B cell (primary cell): ENCODE measurements at regions not wholly inside any gene's neighbourhood (a gene's known extent, or its start where the extent isn't known, plus 50 kb on each side); places are given as distances from the start of the nearest gene placed in this dataset.

Experiments
- CTCF ChIP-seq: fragments of 200-600 bp; IDR thresholded peaks from one replicate; pipeline ENCODE4 v1.8.0; 2022; ENCODE audit warnings: antibody characterized with exemption, mild to moderate bottlenecking
- EZH2 ChIP-seq: IDR thresholded peaks from 2 replicates; pipeline ENCODE4 v1.6.1; 2012; ENCODE audit warnings: borderline replicate concordance, low read depth, mild to moderate bottlenecking, moderate library complexity, low read length; ENCODE audit not compliant: insufficient read depth, poor library complexity, severe bottlenecking

GRCh38 chr1:232390590-232390989, 239.3 kb downstream of the SIPA1L2 start:
- TF ChIP-seq CTCF (no peak), EZH2 (no peak)
